Epithelial cell of proximal tubule (primary cell): ENCODE measurements at regions not wholly inside any gene's neighbourhood (a gene's known extent, or its start where the extent isn't known, plus 50 kb on each side); places are given as distances from the start of the nearest gene placed in this dataset.
"Not testable (repeated sequence)": the region's sequence is repeated elsewhere in the genome, so short reads cannot be mapped to it uniquely, and the experiment has no call there.

Source experiments
- DNase-seq: peaks from one replicate; pipeline ENCODE4 v3.0.0-alpha.2; 2011; ENCODE audit warnings: low read depth
- H3K4me3 ChIP-seq: 2 replicates; pipeline ENCODE4 v1.5.1; 2011; ENCODE audit warnings: low read depth, mild to moderate bottlenecking, low read length
- CTCF ChIP-seq: conservative IDR thresholded peaks from 2 replicates; pipeline ENCODE4 v1.5.1; 2012; ENCODE audit warnings: low read depth, mild to moderate bottlenecking, low read length

- no peak for DNase-seq
- no peak overlapping the region for H3K4me3 ChIP-seq
- no peak for TF ChIP-seq CTCF
Measured at GRCh38 chr15:24823473-24823872, 131.3 kb upstream of the SNRPN start.

GRCh38 chr15:24832282-24832681 lies 122.5 kb upstream of the SNRPN start:
- no peak for DNase-seq
- TF ChIP-seq CTCF, result no peak
- H3K4me3 ChIP-seq, result no peak overlapping the region

- H3K4me3 ChIP-seq, result no peak overlapping the region
- DNase-seq, result no peak
- no peak for TF ChIP-seq CTCF
Measured at GRCh38 chr15:24835301-24835700, 119.5 kb upstream of the SNRPN start.

GRCh38 chr15:24848050-24848449 lies 106.7 kb upstream of the SNRPN start:
- TF ChIP-seq CTCF, result no peak
- DNase-seq, result no peak
- peak overlapping the region; percentile 38 for H3K4me3 ChIP-seq

GRCh38 chr15:24856397-24857390 lies 98.1 kb upstream of the SNRPN start:
- no peak for TF ChIP-seq CTCF
- H3K4me3 ChIP-seq, result no peak overlapping the region
- DNase-seq, result no peak

- no peak for DNase-seq
- H3K4me3 ChIP-seq, result no peak overlapping the region
- no peak for TF ChIP-seq CTCF
Measured at GRCh38 chr15:24857763-24858162, 97.0 kb upstream of the SNRPN start.

GRCh38 chr15:24858183-24858582 lies 96.6 kb upstream of the SNRPN start:
- not testable (repeated sequence) for DNase-seq, H3K4me3 ChIP-seq
